ENCODE measurements at regions not wholly inside any gene's neighbourhood (a gene's known extent, or its start where the extent isn't known, plus 50 kb on each side); places are given as distances from the start of the nearest gene placed in this dataset.

DNA sequence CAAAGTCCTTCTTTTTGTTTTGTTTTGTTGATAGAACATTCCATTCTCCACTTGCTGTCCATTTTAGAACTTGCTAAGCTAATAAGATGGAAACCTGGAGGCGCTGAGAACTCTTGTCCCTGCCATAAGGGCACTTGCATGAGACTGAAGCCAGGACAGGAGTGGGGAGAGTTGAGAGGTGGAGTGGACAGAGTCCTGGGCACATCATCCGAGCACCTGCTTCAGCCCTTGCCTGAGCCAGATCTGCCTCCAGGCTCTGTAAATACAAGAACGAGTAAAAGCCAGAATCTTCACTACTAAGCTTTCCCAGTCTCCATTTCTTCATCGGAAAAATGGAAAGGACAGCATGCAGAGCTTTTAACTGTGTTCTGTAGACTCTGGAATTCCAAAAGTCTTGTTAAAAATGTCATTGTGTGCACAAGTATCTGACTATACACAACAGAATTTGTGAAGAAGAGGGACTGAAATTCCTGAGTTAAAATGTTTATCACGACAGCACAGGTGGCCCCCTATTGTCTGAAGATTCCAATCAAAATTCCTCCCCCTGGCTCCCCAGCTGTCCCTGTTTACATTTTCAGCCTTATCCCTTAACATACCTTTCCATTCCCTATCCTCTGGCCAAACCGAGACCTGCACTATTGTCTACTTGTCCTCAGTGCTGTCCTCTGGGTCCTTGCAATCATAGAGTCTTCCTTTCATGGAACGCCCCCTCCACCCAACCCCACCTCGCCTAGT is 498.2 kb upstream of the TNP1 start:
- Histone ChIP-seq H3K27ac (ENCODE audit: low read depth, low read length) (no peak overlapping the region), H3F3A (ENCODE audit: insufficient read depth) (no peaks in the 10 kb centered on the region), H3K9me2 (replicated peaks; ENCODE audit: insufficient read depth, low read length) (no peaks in the 10 kb centered on the region)

DNA sequence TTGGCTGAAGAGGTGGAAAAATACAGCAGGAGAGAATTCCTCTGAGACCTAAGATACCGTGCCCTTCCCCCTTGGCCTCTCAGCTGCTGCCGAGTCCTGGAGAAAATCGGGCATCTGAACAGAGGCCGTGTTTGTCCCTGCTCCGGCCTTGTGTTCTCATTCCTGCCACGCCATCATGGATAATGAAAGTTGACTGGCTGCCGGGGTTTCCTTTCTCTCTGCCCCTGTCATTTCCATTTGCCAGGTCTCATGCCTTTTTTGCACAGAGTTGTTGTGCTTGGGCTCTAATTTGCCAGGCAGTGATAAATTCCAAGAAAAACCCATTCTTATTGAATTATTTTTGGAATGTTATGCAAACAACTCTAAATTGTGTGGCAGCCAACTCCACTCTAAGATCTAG is 496.9 kb upstream of the TNP1 start:
- Histone ChIP-seq H3K4me2 (ENCODE audit: low read depth, low read length, poor library complexity, severe bottlenecking) (no peak overlapping the region), H3K36me3 (ENCODE audit: low read length) (no peaks in the 10 kb centered on the region), H3K9me3 (ENCODE audit: insufficient read depth, low read length) (no peaks in the 10 kb centered on the region), H3F3A (ENCODE audit: insufficient read depth) (no peaks in the 10 kb centered on the region), H3K27ac (ENCODE audit: low read depth, low read length) (no peak overlapping the region), H3K4me3 (ENCODE audit: insufficient read depth, low read length, poor library complexity, severe bottlenecking) (no peak overlapping the region), H3K27me3 (ENCODE audit: low read length) (no peaks in the 10 kb centered on the region), H3K9ac (ENCODE audit: low read length) (no peak overlapping the region), H3K9me2 (replicated peaks; ENCODE audit: insufficient read depth, low read length) (no peaks in the 10 kb centered on the region), H3K79me2 (ENCODE audit: insufficient read depth, low read length) (no peaks in the 10 kb centered on the region), H2AFZ (ENCODE audit: low read depth, low read length, severe bottlenecking) (no peak overlapping the region), H4K20me1 (ENCODE audit: low read depth, low read length) (no peaks in the 10 kb centered on the region)
- no peak for TF ChIP-seq EZH2phosphoT487 (conservative IDR thresholded peaks at IDR 0.05; ENCODE audit: low read length)
- TF ChIP-seq CTCF (IDR thresholded peaks at IDR 0.05; ENCODE audit: insufficient read depth, low read length, poor library complexity, severe bottlenecking): no peak

More for the DNA sequence above, 498.2 kb upstream of the TNP1 start:
- Histone ChIP-seq H3K4me3 (ENCODE audit: insufficient read depth, low read length, poor library complexity, severe bottlenecking) (no peak overlapping the region), H2AFZ (ENCODE audit: low read depth, low read length, severe bottlenecking) (no peak overlapping the region), H3K9me3 (ENCODE audit: insufficient read depth, low read length) (no peaks in the 10 kb centered on the region), H3K4me2 (ENCODE audit: low read depth, low read length, poor library complexity, severe bottlenecking) (no peak overlapping the region), H3K36me3 (ENCODE audit: low read length) (no peaks in the 10 kb centered on the region), H4K20me1 (ENCODE audit: low read depth, low read length) (no peaks in the 10 kb centered on the region), H3K79me2 (ENCODE audit: insufficient read depth, low read length) (no peaks in the 10 kb centered on the region), H3K27me3 (ENCODE audit: low read length) (no peaks in the 10 kb centered on the region), H3K9ac (ENCODE audit: low read length) (no peak overlapping the region)
- TF ChIP-seq CTCF (IDR thresholded peaks at IDR 0.05; ENCODE audit: insufficient read depth, low read length, poor library complexity, severe bottlenecking) (no peak), EZH2phosphoT487 (conservative IDR thresholded peaks at IDR 0.05; ENCODE audit: low read length) (no peak)

DNA sequence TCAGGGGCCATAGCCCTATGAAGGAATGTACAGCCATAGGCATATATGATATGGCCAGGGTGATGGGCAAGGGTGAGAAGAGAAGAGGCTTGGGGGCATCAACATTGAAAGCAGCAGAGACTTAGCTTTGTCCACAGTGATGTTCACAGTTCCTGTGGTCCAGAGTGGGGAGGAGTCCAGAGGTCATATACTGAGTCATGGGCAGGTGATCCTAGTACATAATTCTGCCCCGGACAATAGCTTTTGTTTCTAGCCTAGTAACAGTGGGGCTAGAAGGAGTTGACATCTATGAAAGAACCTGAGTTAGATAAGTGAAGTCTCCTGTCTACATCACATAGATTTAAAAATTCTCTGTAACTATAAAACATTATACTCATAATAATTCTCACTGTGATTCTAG is 496.3 kb upstream of the TNP1 start:
- Histone ChIP-seq H3K79me2 (ENCODE audit: insufficient read depth, low read length) (no peaks in the 10 kb centered on the region), H3K9me3 (ENCODE audit: insufficient read depth, low read length) (no peaks in the 10 kb centered on the region), H3K9ac (ENCODE audit: low read length) (no peak overlapping the region), H3K27ac (ENCODE audit: low read depth, low read length) (no peak overlapping the region), H2AFZ (ENCODE audit: low read depth, low read length, severe bottlenecking) (no peak overlapping the region), H3K9me2 (replicated peaks; ENCODE audit: insufficient read depth, low read length) (no peaks in the 10 kb centered on the region), H3F3A (ENCODE audit: insufficient read depth) (no peaks in the 10 kb centered on the region), H3K36me3 (ENCODE audit: low read length) (no peaks in the 10 kb centered on the region), H3K4me2 (ENCODE audit: low read depth, low read length, poor library complexity, severe bottlenecking) (no peak overlapping the region), H3K4me3 (ENCODE audit: insufficient read depth, low read length, poor library complexity, severe bottlenecking) (no peak overlapping the region), H4K20me1 (ENCODE audit: low read depth, low read length) (no peaks in the 10 kb centered on the region), H3K27me3 (ENCODE audit: low read length) (no peaks in the 10 kb centered on the region)
- TF ChIP-seq EZH2phosphoT487 (conservative IDR thresholded peaks at IDR 0.05; ENCODE audit: low read length): no peak
- TF ChIP-seq CTCF (IDR thresholded peaks at IDR 0.05; ENCODE audit: insufficient read depth, low read length, poor library complexity, severe bottlenecking): no peak

All from SU-DHL-6 (cell line).